ENCODE measurements at regions not wholly inside any gene's neighbourhood (a gene's known extent, or its start where the extent isn't known, plus 50 kb on each side); places are given as distances from the start of the nearest gene placed in this dataset.

- H3K27ac ChIP-seq (ENCODE audit: low read depth, low read length), result no peak overlapping the region
- H2BK120ac ChIP-seq (replicated peaks; ENCODE audit: low read depth, low read length), result no peak overlapping the region
- H4K20me1 ChIP-seq (replicated peaks in 1 of 2; ENCODE audit: control insufficient read depth in 1 of 2, insufficient read depth in 2 of 2, low read length in 2 of 2), result peaks cover 0 to 5% of the 10 kb centered on the region in 2 experiments
- 82% methylated on average over 4 of the region's 4 CpGs; no CpG with 5 or more reads in 1 of the 2 experiments for WGBS, 2 experiments (ENCODE audit: extremely low coverage in 1 of 2, insufficient coverage in 1 of 2, insufficient read length in 1 of 2, insufficient replicate concordance in 2 of 2, low coverage in 1 of 2, low lambda C conversion rate in 2 of 2, missing lambda C conversion rate in 1 of 2)
- H3K14ac ChIP-seq (ENCODE audit: insufficient read length), result no peak overlapping the region
- no peaks in the 10 kb centered on the region for H3K79me1 ChIP-seq (ENCODE audit: low read depth, low read length)
- no peak overlapping the region for H4K91ac ChIP-seq (replicated peaks; ENCODE audit: insufficient read length, low read length)
- no peak overlapping the region for H2BK15ac ChIP-seq (ENCODE audit: low read length)
- H2AK5ac ChIP-seq (ENCODE audit: low read depth, low read length), result no peak overlapping the region
- no peak overlapping the region for H3K4me3 ChIP-seq (ENCODE audit: extremely low read depth in 1 of 4, insufficient read depth in 2 of 4, low read depth in 3 of 4, low read length in 4 of 4)
- no peak overlapping the region for H4K8ac ChIP-seq (ENCODE audit: extremely low read depth, insufficient read depth, low read length)
- H3K9ac ChIP-seq (replicated peaks in 1 of 4; ENCODE audit: extremely low read depth in 1 of 4, low read depth in 3 of 4, low read length in 3 of 4), result no peak overlapping the region
- no peak overlapping the region for H3K4ac ChIP-seq (replicated peaks; ENCODE audit: insufficient read length, low read depth, low read length)
- no peak overlapping the region for H2AFZ ChIP-seq (ENCODE audit: low read length)
- H3K23ac ChIP-seq (ENCODE audit: insufficient read length), result no peak overlapping the region
- ChIA-PET POLR2A (ENCODE audit: partially characterized antibody) (no interaction called here), CTCF (ENCODE audit: partially characterized antibody) (interaction anchor here (0.6 to 1.8 kb wide), 5 partner anchors 9 to 835 kb away, joined by 3 to 5 read pairs (median 3); no protein-coding TSS in a partner anchor)
- no peak for DNase-seq (ENCODE audit: low read depth in 1 of 2, low spot score in 2 of 2)
- no peak overlapping the region for H4K5ac ChIP-seq (ENCODE audit: insufficient read length, low read depth, low read length)
- no peaks in the 10 kb centered on the region for H3K4me1 ChIP-seq (replicated peaks in 1 of 4; ENCODE audit: control insufficient read depth in 3 of 4, insufficient read depth in 4 of 4, low read length in 3 of 4)
- no peak overlapping the region for H3K56ac ChIP-seq (replicated peaks; ENCODE audit: insufficient read length, low read depth, low read length)
- H2BK5ac ChIP-seq (ENCODE audit: low read depth, low read length), result no peak overlapping the region
- no peaks in the 10 kb centered on the region for H3K9me3 ChIP-seq (ENCODE audit: insufficient read depth in 2 of 2, low read depth in 1 of 2, low read length in 1 of 2)
- TF ChIP-seq EZH2 (IDR thresholded peaks at IDR 0.05; ENCODE audit: low read depth, low read length, severe bottlenecking) (no peak), SRF (IDR thresholded peaks at IDR 0.05; ENCODE audit: low read depth, low read length) (no peak), RBBP5 (IDR thresholded peaks at IDR 0.05; ENCODE audit: borderline replicate concordance, low read depth, low read length) (no peak), POU5F1 (IDR thresholded peaks at IDR 0.05; ENCODE audit: low read depth, low read length) (no peak), RAD21 (IDR thresholded peaks at IDR 0.05 in 1 of 2, conservative IDR thresholded peaks at IDR 0.05 in 1 of 2; ENCODE audit: low read depth in 2 of 2, low read length in 2 of 2) (no peak), KDM4A (IDR thresholded peaks at IDR 0.05; ENCODE audit: low read depth, low read length, severe bottlenecking) (no peak), ASH2L (IDR thresholded peaks at IDR 0.05; ENCODE audit: low read length) (no peak), POLR2A (IDR thresholded peaks at IDR 0.05; ENCODE audit: control extremely low read depth in 1 of 2, low read depth in 2 of 2, low read length in 2 of 2) (no peak), MAFK (IDR thresholded peaks at IDR 0.05; ENCODE audit: low read depth, low read length) (no peak), YY1 (IDR thresholded peaks at IDR 0.05; ENCODE audit: low read depth, low read length) (no peak), NANOG (IDR thresholded peaks at IDR 0.05; ENCODE audit: insufficient read depth, low read depth, low read length, poor library complexity, severe bottlenecking) (no peak), BACH1 (IDR thresholded peaks at IDR 0.05; ENCODE audit: low read length) (no peak), CEBPB (IDR thresholded peaks at IDR 0.05; ENCODE audit: low read depth, low read length) (no peak), BCL11A (IDR thresholded peaks at IDR 0.05; ENCODE audit: low read depth in 2 of 2, low read length in 2 of 2) (no peak), NRF1 (IDR thresholded peaks at IDR 0.05; ENCODE audit: low read depth, low read length) (no peak)
- H3K36me3 ChIP-seq (ENCODE audit: control insufficient read depth in 2 of 4, insufficient read depth in 4 of 4, low read length in 3 of 4), result no peaks in the 10 kb centered on the region
- no peaks in the 10 kb centered on the region for H3K79me2 ChIP-seq (ENCODE audit: control insufficient read depth in 1 of 2, insufficient read depth in 2 of 2, low read length in 2 of 2)
- H3K23me2 ChIP-seq (ENCODE audit: low read depth, low read length), result no peaks in the 10 kb centered on the region
- H2BK20ac ChIP-seq (ENCODE audit: low read length), result no peak overlapping the region
- FAIRE-seq, result no peak
- H2BK12ac ChIP-seq (ENCODE audit: low read depth, low read length), result no peak overlapping the region
- H3K4me2 ChIP-seq (ENCODE audit: insufficient read depth in 1 of 2, low read depth in 2 of 2, low read length in 2 of 2), result no peak overlapping the region
- no peak overlapping the region for H3K18ac ChIP-seq (ENCODE audit: extremely low read depth, low read length)
- no peaks in the 10 kb centered on the region; a peak in 1 of 7 replicates for H3K27me3 ChIP-seq (replicated peaks in 1 of 4; ENCODE audit: control insufficient read depth in 3 of 4, extremely low read depth in 1 of 4, insufficient read depth in 3 of 4, low read length in 3 of 4)
These were observed 70.4 kb downstream of the ARL6IP4 start for GRCh38 chr12:123050913-123051312.
